SK-N-SH (cell line): ENCODE measurements at regions not wholly inside any gene's neighbourhood (a gene's known extent, or its start where the extent isn't known, plus 50 kb on each side); places are given as distances from the start of the nearest gene placed in this dataset.

Source experiments
- CTCF ChIA-PET: fragments of 300-600, 350-600 bp; formaldehyde crosslinking; extraction: SDS; loops from one replicate; lab custom pipeline; 2021; lab: Yijun Ruan, JAX
- POLR2A ChIA-PET: fragments of 350-600 bp; sonication (Branson Sonifier 250); formaldehyde crosslinking; extraction: SDS; loops from one replicate; lab custom pipeline; 2020; ENCODE audit warnings: antibody characterized with exemption, inconsistent platforms; lab: Yijun Ruan, JAX
- DNase-seq: peaks from one replicate; pipeline ENCODE4 v3.0.0; 2012
- H2AFZ ChIP-seq: fragments of 200-600 bp; sonication (generic); 2 replicates; pipeline ENCODE4 v1.8.1; 2016; ENCODE audit warnings: antibody characterized with exemption, mild to moderate bottlenecking, low read depth
- H3F3A ChIP-seq: fragments of 200-600 bp; sonication (generic); replicated peaks from 2 replicates; pipeline ENCODE3; 2016; ENCODE audit warnings: antibody characterized with exemption, mild to moderate bottlenecking; ENCODE audit not compliant: insufficient read depth
- H3K27ac ChIP-seq, 2 experiments: fragments of 200-500 bp in 1 of 2; fragments of 200-600 bp in 1 of 2; sonication (Bioruptor generic) in 1 of 2; sonication (generic), shearing (Covaris generic) in 1 of 2; 2 replicates each; pipeline versions ENCODE4 v1.5.1 to v1.6.1; 2014 to 2016; ENCODE audit warnings: low read depth in 2 of 2, inconsistent platforms in 1 of 2, low read length in 1 of 2, mild to moderate bottlenecking in 1 of 2, mixed read lengths in 1 of 2
- H3K27me3 ChIP-seq: fragments of 200-600 bp; sonication (generic), shearing (Covaris generic); 2 replicates; pipeline ENCODE4 v1.6.1; 2016; ENCODE audit warnings: mixed run types; ENCODE audit not compliant: insufficient read depth
- H3K36me3 ChIP-seq, 2 experiments: fragments of 200-500 bp in 1 of 2; fragments of 200-600 bp in 1 of 2; sonication (Bioruptor generic) in 1 of 2; sonication (generic) in 1 of 2; replicated peaks in 1 of 2; 2 replicates each; pipeline versions ENCODE3 to v1.5.1; 2014 to 2016; ENCODE audit warnings: low read length in 1 of 2, mild to moderate bottlenecking in 1 of 2; ENCODE audit not compliant: insufficient read depth in 2 of 2, control insufficient read depth in 1 of 2
- H3K4me1 ChIP-seq, 2 experiments: fragments of 200-500 bp in 1 of 2; fragments of 200-600 bp in 1 of 2; sonication (Bioruptor generic) in 1 of 2; sonication (generic), shearing (Covaris generic) in 1 of 2; 2 replicates each; pipeline versions ENCODE4 v1.5.1 to v1.6.1; 2014 to 2016; ENCODE audit warnings: low read depth in 1 of 2, low read length in 1 of 2, mixed run types in 1 of 2; ENCODE audit not compliant: insufficient read depth in 2 of 2, control insufficient read depth in 1 of 2
- H3K4me2 ChIP-seq: fragments of 200-600 bp; sonication (generic), shearing (Covaris generic); 2 replicates; pipeline ENCODE4 v1.6.1; 2017; ENCODE audit warnings: mixed run types
- H3K4me3 ChIP-seq, 2 experiments: fragments of 200-500 bp in 1 of 2; fragments of 200-600 bp in 1 of 2; sonication (Bioruptor generic) in 1 of 2; sonication (generic), shearing (Covaris generic) in 1 of 2; 2 replicates each; pipeline versions ENCODE4 v1.5.1 to v1.8.1; 2014 to 2016; ENCODE audit warnings: low read depth in 2 of 2, inconsistent platforms in 1 of 2, low read length in 1 of 2, mild to moderate bottlenecking in 1 of 2, mixed read lengths in 1 of 2, moderate library complexity in 1 of 2
- H3K79me2 ChIP-seq: fragments of 200-600 bp; sonication (generic); 2 replicates; pipeline ENCODE4 v1.8.1; 2017; ENCODE audit warnings: mild to moderate bottlenecking; ENCODE audit not compliant: insufficient read depth
- H3K9ac ChIP-seq: fragments of 200-600 bp; sonication (generic); 2 replicates; pipeline ENCODE4 v1.6.1; 2017; ENCODE audit warnings: mixed run types
- H3K9me2 ChIP-seq: fragments of 200-600 bp; sonication (generic); 2 replicates; pipeline ENCODE4 v1.6.1; 2017; ENCODE audit warnings: mixed run types
- H3K9me3 ChIP-seq: fragments of 200-600 bp; sonication (generic); 2 replicates; pipeline ENCODE4 v1.6.1; 2017; ENCODE audit warnings: mixed run types, mild to moderate bottlenecking, moderate library complexity
- H4K20me1 ChIP-seq: fragments of 200-600 bp; sonication (generic); 2 replicates; pipeline ENCODE4 v1.6.1; 2017; ENCODE audit warnings: mild to moderate bottlenecking, mixed run types; ENCODE audit not compliant: insufficient read depth
- CHD2 ChIP-seq: fragments of 150-350 bp; IDR thresholded peaks from 2 replicates; pipeline ENCODE4 v1.6.1; 2018; ENCODE audit warnings: low read length; ENCODE audit not compliant: partially characterized antibody
- ELF1 ChIP-seq: IDR thresholded peaks from 2 replicates; pipeline ENCODE4 v1.4.0; 2012
- EP300 ChIP-seq, 2 experiments: IDR thresholded peaks; 2 replicates each; pipeline versions ENCODE4 v1.4.0 to v1.6.1; 2012; ENCODE audit warnings: borderline replicate concordance in 1 of 2, low read depth in 1 of 2, low read length in 1 of 2
- GABPA ChIP-seq: IDR thresholded peaks from 2 replicates; pipeline ENCODE4 v1.4.0; 2012; ENCODE audit warnings: low read depth, mild to moderate bottlenecking
- JUND ChIP-seq: IDR thresholded peaks from 2 replicates; pipeline ENCODE4 v1.4.0; 2012
- NFIC ChIP-seq: IDR thresholded peaks from 2 replicates; pipeline ENCODE4 v1.4.0; 2012; ENCODE audit warnings: borderline replicate concordance
- POLR2AphosphoS5 ChIP-seq: IDR thresholded peaks from 2 replicates; pipeline ENCODE4 v1.6.1; 2012; ENCODE audit warnings: low read depth, low read length
- RAD21 ChIP-seq: IDR thresholded peaks from 2 replicates; pipeline ENCODE4 v1.6.1; 2012; ENCODE audit warnings: mild to moderate bottlenecking, low read length
- RCOR1 ChIP-seq: fragments of 150-350 bp; IDR thresholded peaks from 2 replicates; pipeline ENCODE4 v1.6.1; 2017; ENCODE audit warnings: antibody characterized with exemption, low read length
- SIN3A ChIP-seq: IDR thresholded peaks from 2 replicates; pipeline ENCODE4 v1.6.1; 2012; ENCODE audit warnings: low read depth, mild to moderate bottlenecking, low read length, moderate library complexity, borderline replicate concordance
- TAF1 ChIP-seq: IDR thresholded peaks from 2 replicates; pipeline ENCODE4 v1.6.1; 2012; ENCODE audit warnings: low read depth, mild to moderate bottlenecking, low read length, moderate library complexity, borderline replicate concordance
- TEAD4 ChIP-seq: IDR thresholded peaks from 2 replicates; pipeline ENCODE4 v1.4.0; 2012; ENCODE audit warnings: mild to moderate bottlenecking, borderline replicate concordance; ENCODE audit not compliant: insufficient read depth
- WGBS: methylation state at CpG from one replicate; pipeline ENCODE4 v1.1.6; 2017; ENCODE audit warnings: low lambda C conversion rate; 5-methylcytosine and 5-hydroxymethylcytosine counted together
- TF ChIP-seq, protein P1 (sequence below): IDR thresholded peaks from 2 replicates; pipeline ENCODE4 v1.4.0; 2012; ENCODE audit warnings: low read depth
- TF ChIP-seq, protein P2 (sequence below): fragments of 150-350 bp; IDR thresholded peaks from 2 replicates; pipeline ENCODE4 v1.6.1; 2016; ENCODE audit warnings: mild to moderate bottlenecking, low read depth, low read length
- TF ChIP-seq, protein P3 (sequence below): IDR thresholded peaks from 2 replicates; pipeline ENCODE4 v1.6.1; 2012; ENCODE audit warnings: mild to moderate bottlenecking, low read depth, low read length, moderate library complexity

DNA sequence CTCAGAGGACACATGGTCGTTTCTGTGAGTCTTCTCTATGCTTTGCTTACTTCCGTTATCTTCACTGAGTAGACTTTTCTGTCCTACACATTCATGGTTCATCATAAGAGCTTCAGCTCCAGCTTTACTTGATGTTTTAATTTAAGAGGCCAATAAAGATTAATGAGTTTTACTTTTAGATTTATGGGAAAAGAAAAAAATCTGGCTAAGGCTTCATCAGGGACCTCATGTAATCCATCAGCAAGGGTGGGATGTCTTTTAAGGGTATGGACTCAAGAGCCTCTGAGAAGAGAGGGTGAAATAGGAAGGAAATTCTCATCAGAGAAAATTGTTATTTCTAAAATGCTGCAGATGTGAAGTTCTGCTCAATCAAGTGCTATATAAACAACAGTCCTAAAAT is 963.0 kb upstream of the RAG2 start (continued):
- no peak for TF ChIP-seq POLR2AphosphoS5
- no peak for TF ChIP-seq CHD2
- no peak for TF ChIP-seq TAF1
- TF ChIP-seq, all 33 proteins: peak for 0

DNA sequence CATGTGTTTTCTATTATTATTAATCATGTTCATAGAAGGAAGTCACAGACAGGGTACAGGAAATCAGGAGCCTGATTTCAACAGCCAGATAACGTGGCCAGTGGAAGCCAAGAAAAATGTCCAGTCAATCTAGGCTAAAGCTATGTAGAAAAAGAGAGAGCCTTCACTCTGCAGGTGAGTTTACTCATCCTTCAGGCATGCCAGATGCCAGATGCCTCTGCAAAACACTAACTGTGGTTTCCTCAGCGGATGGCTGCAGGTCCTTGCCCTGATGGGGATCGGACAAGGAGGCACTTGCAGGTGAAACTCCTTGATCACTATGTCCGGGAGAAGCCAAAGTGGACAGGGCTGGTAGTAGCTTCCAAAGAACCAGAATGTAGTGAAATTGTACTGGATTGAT is 962.3 kb upstream of the RAG2 start:
- POLR2A ChIA-PET: no interaction called here
- no peaks in the 10 kb centered on the region for H3K36me3 ChIP-seq
- no peak overlapping the region for H3K27ac ChIP-seq
- no peak overlapping the region for H3K4me3 ChIP-seq
- H3K4me2 ChIP-seq: no peak overlapping the region
- CTCF ChIA-PET: no interaction called here
- H3K79me2 ChIP-seq: no peaks in the 10 kb centered on the region
- no peaks in the 10 kb centered on the region; the same call in 1 of the 2 replicates for H3K9me2 ChIP-seq
- H4K20me1 ChIP-seq: no peaks in the 10 kb centered on the region
- 40% methylated on average over 4 of the region's 4 CpGs for WGBS
- no peaks in the 10 kb centered on the region for H3K27me3 ChIP-seq
- DNase-seq: no peak
- TF ChIP-seq, protein P1, sequence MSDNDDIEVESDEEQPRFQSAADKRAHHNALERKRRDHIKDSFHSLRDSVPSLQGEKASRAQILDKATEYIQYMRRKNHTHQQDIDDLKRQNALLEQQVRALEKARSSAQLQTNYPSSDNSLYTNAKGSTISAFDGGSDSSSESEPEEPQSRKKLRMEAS: no peak
- TF ChIP-seq, protein P2, sequence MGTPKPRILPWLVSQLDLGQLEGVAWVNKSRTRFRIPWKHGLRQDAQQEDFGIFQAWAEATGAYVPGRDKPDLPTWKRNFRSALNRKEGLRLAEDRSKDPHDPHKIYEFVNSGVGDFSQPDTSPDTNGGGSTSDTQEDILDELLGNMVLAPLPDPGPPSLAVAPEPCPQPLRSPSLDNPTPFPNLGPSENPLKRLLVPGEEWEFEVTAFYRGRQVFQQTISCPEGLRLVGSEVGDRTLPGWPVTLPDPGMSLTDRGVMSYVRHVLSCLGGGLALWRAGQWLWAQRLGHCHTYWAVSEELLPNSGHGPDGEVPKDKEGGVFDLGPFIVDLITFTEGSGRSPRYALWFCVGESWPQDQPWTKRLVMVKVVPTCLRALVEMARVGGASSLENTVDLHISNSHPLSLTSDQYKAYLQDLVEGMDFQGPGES: no peak
- TF ChIP-seq EP300 (IDR thresholded peaks at IDR 0.05; ENCODE audit: borderline replicate concordance in 1 of 2, low read depth in 1 of 2, low read length in 1 of 2) (no peak), ELF1 (no peak), RCOR1 (no peak), NFIC (no peak), JUND (no peak), SIN3A (no peak), TEAD4 (no peak), RAD21 (no peak)
- H2AFZ ChIP-seq: no peak overlapping the region
- H3K9ac ChIP-seq: no peak overlapping the region
- no peaks in the 10 kb centered on the region for H3F3A ChIP-seq
- H3K9me3 ChIP-seq: no peaks in the 10 kb centered on the region
- peaks cover 3 to 15% of the 10 kb centered on the region in 2 experiments; a peak in 2 of 4 replicates for H3K4me1 ChIP-seq

DNA sequence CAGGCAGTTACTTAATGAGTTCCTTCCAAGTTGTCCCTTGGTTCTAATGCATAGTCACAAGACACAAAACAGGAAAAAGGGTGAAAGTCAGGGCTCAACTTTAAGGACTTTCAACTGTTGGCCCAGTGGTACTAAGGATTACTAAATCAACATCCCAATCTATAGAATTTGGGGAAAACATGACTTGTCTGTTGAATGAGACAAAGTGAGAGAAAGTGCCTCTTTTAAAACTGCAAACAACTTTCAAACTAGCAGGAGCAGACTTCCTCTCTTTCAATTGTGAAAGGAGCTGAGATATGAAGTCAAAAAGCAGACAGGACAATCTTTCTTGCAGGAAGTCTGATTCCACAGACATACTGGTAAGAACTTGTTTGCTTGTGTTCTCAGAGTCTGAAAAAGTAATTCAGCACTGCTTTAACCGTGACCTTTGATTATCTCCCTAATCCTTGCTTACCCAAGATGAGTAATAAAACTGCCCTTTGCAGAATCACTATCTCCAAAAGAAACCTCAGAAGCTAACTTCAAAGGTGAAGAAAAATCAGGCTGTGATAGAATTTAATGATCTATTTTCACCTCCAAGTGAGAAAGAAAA is 960.7 kb upstream of the RAG2 start:
- no peaks in the 10 kb centered on the region for H3K9me2 ChIP-seq
- no peak overlapping the region for H3K4me3 ChIP-seq
- H3K4me1 ChIP-seq: peaks cover 3 to 15% of the 10 kb centered on the region in 2 experiments; a peak in 2 of 4 replicates
- ChIA-PET POLR2A (no interaction called here), CTCF (no interaction called here)
- H3K4me2 ChIP-seq: no peak overlapping the region
- no peaks in the 10 kb centered on the region for H3F3A ChIP-seq
- H3K27me3 ChIP-seq: no peaks in the 10 kb centered on the region
- no peak for DNase-seq
- H3K27ac ChIP-seq: no peak overlapping the region
- WGBS: 35% methylated on average over 1 of the region's 1 CpG
- H3K9ac ChIP-seq: no peak overlapping the region
- H2AFZ ChIP-seq: no peak overlapping the region
- H3K79me2 ChIP-seq: no peaks in the 10 kb centered on the region
- no peaks in the 10 kb centered on the region for H4K20me1 ChIP-seq
- H3K36me3 ChIP-seq: no peaks in the 10 kb centered on the region
- TF ChIP-seq CHD2: no peak
- TF ChIP-seq GABPA: no peak
- TF ChIP-seq, protein P3, sequence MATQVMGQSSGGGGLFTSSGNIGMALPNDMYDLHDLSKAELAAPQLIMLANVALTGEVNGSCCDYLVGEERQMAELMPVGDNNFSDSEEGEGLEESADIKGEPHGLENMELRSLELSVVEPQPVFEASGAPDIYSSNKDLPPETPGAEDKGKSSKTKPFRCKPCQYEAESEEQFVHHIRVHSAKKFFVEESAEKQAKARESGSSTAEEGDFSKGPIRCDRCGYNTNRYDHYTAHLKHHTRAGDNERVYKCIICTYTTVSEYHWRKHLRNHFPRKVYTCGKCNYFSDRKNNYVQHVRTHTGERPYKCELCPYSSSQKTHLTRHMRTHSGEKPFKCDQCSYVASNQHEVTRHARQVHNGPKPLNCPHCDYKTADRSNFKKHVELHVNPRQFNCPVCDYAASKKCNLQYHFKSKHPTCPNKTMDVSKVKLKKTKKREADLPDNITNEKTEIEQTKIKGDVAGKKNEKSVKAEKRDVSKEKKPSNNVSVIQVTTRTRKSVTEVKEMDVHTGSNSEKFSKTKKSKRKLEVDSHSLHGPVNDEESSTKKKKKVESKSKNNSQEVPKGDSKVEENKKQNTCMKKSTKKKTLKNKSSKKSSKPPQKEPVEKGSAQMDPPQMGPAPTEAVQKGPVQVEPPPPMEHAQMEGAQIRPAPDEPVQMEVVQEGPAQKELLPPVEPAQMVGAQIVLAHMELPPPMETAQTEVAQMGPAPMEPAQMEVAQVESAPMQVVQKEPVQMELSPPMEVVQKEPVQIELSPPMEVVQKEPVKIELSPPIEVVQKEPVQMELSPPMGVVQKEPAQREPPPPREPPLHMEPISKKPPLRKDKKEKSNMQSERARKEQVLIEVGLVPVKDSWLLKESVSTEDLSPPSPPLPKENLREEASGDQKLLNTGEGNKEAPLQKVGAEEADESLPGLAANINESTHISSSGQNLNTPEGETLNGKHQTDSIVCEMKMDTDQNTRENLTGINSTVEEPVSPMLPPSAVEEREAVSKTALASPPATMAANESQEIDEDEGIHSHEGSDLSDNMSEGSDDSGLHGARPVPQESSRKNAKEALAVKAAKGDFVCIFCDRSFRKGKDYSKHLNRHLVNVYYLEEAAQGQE: no peak
- TF ChIP-seq, protein P2: no peak
- no peak for TF ChIP-seq ELF1
- no peak for TF ChIP-seq TEAD4
- TF ChIP-seq POLR2AphosphoS5: no peak
- TF ChIP-seq, all 33 proteins: peak for 0
- no peaks in the 10 kb centered on the region for H3K9me3 ChIP-seq
